Calu3 (cell line): ENCODE measurements at regions not wholly inside any gene's neighbourhood (a gene's known extent, or its start where the extent isn't known, plus 50 kb on each side); places are given as distances from the start of the nearest gene placed in this dataset.

Source experiments
- BruUV-seq: library from RNA; stranded (reverse); fragments of 400-500 nt; replicated peaks from 2 replicates; lab custom pipeline; 2021; lab: Mats Ljungman, UMichigan
- CTCF ChIA-PET: fragments of 300-600 bp; sonication (Branson Sonifier 250); formaldehyde crosslinking; loops from one replicate; lab custom pipeline; 2022; ENCODE audit warnings: antibody characterized with exemption; lab: Charles Lee
- DNase-seq: peaks from one replicate; pipeline ENCODE4 v3.0.0; 2022
- H3K27ac Mint-ChIP-seq: one replicate; pipeline ENCODE4 v1.8.0; 2022; ENCODE audit warnings: mixed read lengths; ENCODE audit not compliant: unreplicated experiment
- H3K27me3 Mint-ChIP-seq: one replicate; pipeline ENCODE4 v1.8.0; 2022; ENCODE audit warnings: mixed read lengths; ENCODE audit not compliant: unreplicated experiment
- H3K36me3 Mint-ChIP-seq: one replicate; pipeline ENCODE4 v1.8.0; 2022; ENCODE audit warnings: mild to moderate bottlenecking, moderate library complexity, mixed read lengths; ENCODE audit not compliant: insufficient read depth, unreplicated experiment
- H3K4me1 Mint-ChIP-seq: one replicate; pipeline ENCODE4 v1.8.0; 2022; ENCODE audit warnings: mild to moderate bottlenecking, low read depth, mixed read lengths; ENCODE audit not compliant: unreplicated experiment
- H3K4me3 Mint-ChIP-seq: one replicate; pipeline ENCODE4 v1.8.0; 2022; ENCODE audit warnings: mild to moderate bottlenecking, low read depth, moderate library complexity, mixed read lengths; ENCODE audit not compliant: unreplicated experiment
- H3K9me3 Mint-ChIP-seq: one replicate; pipeline ENCODE4 v1.8.0; 2022; ENCODE audit warnings: low read depth, mixed read lengths; ENCODE audit not compliant: unreplicated experiment
- intact Hi-C: fragments of 100-400 bp; cut with micrococcal nuclease; formaldehyde crosslinking; loops from one replicate; pipeline ENCODE4 v1.10.0; 2022; ENCODE audit not compliant: unreplicated experiment
- TF ChIP-seq, protein P1 (sequence below): fragments of 200-600 bp; IDR thresholded peaks from one replicate; pipeline ENCODE4 v1.8.0; 2022; ENCODE audit warnings: antibody characterized with exemption; ENCODE audit not compliant: unreplicated experiment

DNA sequence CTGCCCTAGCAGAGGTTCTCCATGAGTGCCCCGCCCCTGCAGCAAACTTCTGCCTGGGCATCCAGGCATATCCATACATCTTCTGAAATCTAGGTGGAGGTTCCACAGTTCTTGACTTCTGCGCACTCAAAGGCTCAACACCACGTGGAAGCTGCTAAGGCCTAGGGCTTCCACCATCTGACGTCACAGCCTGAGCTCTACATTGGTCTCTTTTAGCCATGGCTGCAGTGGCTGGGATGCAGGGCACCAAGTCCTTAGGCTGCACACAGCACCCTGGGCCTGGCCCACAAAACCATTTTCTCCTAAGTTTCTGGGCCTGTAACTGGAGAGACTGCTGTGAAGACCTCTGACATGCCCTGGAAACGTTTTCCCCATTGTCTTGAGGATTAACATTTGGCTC lies 272.6 kb upstream of the PLXNA2 start:
- no peaks in the 10 kb centered on the region for H3K36me3 Mint-ChIP-seq
- DNase-seq = no peak
- no peak overlapping the region for H3K4me3 Mint-ChIP-seq
- CTCF ChIA-PET = no interaction called here
- no peaks in the 10 kb centered on the region for H3K4me1 Mint-ChIP-seq
- intact Hi-C loops = no loop called here
- TF ChIP-seq, protein P1, sequence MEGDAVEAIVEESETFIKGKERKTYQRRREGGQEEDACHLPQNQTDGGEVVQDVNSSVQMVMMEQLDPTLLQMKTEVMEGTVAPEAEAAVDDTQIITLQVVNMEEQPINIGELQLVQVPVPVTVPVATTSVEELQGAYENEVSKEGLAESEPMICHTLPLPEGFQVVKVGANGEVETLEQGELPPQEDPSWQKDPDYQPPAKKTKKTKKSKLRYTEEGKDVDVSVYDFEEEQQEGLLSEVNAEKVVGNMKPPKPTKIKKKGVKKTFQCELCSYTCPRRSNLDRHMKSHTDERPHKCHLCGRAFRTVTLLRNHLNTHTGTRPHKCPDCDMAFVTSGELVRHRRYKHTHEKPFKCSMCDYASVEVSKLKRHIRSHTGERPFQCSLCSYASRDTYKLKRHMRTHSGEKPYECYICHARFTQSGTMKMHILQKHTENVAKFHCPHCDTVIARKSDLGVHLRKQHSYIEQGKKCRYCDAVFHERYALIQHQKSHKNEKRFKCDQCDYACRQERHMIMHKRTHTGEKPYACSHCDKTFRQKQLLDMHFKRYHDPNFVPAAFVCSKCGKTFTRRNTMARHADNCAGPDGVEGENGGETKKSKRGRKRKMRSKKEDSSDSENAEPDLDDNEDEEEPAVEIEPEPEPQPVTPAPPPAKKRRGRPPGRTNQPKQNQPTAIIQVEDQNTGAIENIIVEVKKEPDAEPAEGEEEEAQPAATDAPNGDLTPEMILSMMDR = no peak
- H3K9me3 Mint-ChIP-seq = no peaks in the 10 kb centered on the region
- H3K27me3 Mint-ChIP-seq = peaks cover 23% of the 10 kb centered on the region
- H3K27ac Mint-ChIP-seq = no peak overlapping the region
- no TSS peak for BruUV-seq

DNA sequence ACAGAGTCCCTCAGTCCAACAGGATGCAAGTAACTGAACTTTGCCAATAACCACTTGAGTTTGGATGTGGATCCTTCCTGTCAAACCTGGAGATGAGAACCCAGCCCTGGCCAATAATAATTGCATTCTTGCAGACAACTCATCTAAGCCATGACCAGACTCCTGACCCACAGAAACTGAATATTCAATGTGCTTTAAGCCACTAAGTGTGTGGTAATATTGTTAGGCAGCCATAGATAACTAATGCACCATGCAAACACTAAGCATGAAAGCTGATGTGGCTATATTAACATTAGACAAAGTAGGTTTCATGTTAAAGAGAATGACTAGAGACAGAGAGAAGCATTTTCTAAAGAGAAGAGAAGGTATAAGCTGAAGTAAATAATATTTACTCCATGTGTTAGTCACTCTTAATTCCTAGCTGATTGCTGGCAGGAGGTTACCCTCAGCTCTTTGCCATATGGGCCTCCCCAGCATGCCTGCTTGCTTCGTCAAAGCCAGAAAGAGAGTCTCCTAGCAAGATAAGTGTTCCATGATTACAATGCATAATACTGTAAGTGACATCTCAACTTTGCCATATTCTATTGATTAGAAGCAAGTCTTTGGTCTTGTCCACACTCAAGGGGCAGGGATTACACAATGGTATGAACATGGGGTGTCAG lies 276.4 kb upstream of the PLXNA2 start:
- Mint-ChIP-seq H3K4me3 (no peak overlapping the region), H3K9me3 (no peaks in the 10 kb centered on the region), H3K36me3 (no peaks in the 10 kb centered on the region), H3K4me1 (no peaks in the 10 kb centered on the region), H3K27me3 (peaks cover 7% of the 10 kb centered on the region), H3K27ac (no peak overlapping the region)
- DNase-seq = no peak
- CTCF ChIA-PET = interaction anchor here (0.6 kb wide), 1 partner anchor 883 kb away, joined by 3 read pairs; no protein-coding TSS in a partner anchor
- TF ChIP-seq, protein P1 = no peak
- BruUV-seq = no TSS peak
- intact Hi-C loops = no loop called here

DNA sequence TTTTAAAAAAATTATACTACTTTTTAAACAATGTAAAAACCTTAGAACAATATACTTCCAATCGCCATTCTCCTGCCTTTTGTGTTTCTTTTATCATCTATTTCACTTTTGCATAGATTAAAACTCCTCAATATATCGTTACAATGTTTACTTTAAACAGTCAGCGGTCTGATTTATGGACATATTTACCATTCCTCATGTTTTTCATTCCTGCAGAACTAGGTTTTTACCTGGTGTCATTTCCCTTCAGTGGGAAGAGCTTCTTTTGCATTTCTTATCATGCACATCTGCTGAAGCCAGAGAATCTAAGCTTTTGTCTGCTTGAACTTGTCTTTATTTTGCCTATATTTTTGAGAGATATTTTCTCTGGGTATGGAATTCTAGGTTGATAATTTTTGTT lies 277.4 kb upstream of the PLXNA2 start:
- no peaks in the 10 kb centered on the region for H3K9me3 Mint-ChIP-seq
- no peaks in the 10 kb centered on the region for H3K36me3 Mint-ChIP-seq
- DNase-seq = no peak
- no peaks in the 10 kb centered on the region for H3K4me1 Mint-ChIP-seq
- no peak overlapping the region for H3K4me3 Mint-ChIP-seq
- H3K27me3 Mint-ChIP-seq = peaks cover 12% of the 10 kb centered on the region
- TF ChIP-seq, protein P1 = no peak
- BruUV-seq = no TSS peak
- intact Hi-C loops = no loop called here
- CTCF ChIA-PET = no interaction called here
- H3K27ac Mint-ChIP-seq = no peak overlapping the region

DNA sequence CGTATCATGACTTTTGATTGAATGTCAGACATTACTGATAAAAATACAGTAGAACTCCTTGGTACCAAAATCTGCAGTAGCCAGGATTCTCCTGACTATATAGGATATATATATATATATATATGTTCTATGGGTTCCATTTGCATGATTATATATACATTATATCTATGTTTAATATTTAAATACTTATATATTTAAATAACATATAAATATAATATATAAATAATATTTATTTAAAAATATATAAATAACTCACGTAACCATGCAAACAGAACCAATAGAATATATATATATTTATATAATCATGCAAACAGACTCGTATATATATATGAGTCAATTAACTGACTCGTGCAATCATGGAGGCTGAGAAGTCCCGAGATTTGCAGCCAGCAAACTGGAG lies 278.8 kb upstream of the PLXNA2 start:
- TF ChIP-seq, protein P1 = no peak
- no TSS peak for BruUV-seq
- H3K27me3 Mint-ChIP-seq = peaks cover 26% of the 10 kb centered on the region
- H3K27ac Mint-ChIP-seq = no peak overlapping the region
- no peaks in the 10 kb centered on the region for H3K9me3 Mint-ChIP-seq
- CTCF ChIA-PET = no interaction called here
- intact Hi-C loops = no loop called here
- no peaks in the 10 kb centered on the region for H3K36me3 Mint-ChIP-seq
- no peak for DNase-seq
- H3K4me3 Mint-ChIP-seq = no peak overlapping the region
- no peaks in the 10 kb centered on the region for H3K4me1 Mint-ChIP-seq
